T-cell (primary cell): ENCODE measurements at regions not wholly inside any gene's neighbourhood (a gene's known extent, or its start where the extent isn't known, plus 50 kb on each side); places are given as distances from the start of the nearest gene placed in this dataset.

ENCODE experiments used
- ATAC-seq, 4 experiments: fragments of 200-7000 bp in 3 of 4; fragments of 150-1000 bp in 1 of 4; cut with Tn5 transposase; replicated peaks in 1 of 4; 1 replicate in 3 of 4; 2 replicates in 1 of 4; pipeline ENCODE4 v1.10.0; 2021; ENCODE audit warnings: moderate library complexity in 3 of 4, mild to moderate bottlenecking in 2 of 4, moderate number of reproducible peaks in 1 of 4
- CTCF ChIA-PET, 2 donors: fragments of 300-600 bp; sonication (Branson Sonifier 250); formaldehyde crosslinking; loops; one replicate each; lab custom pipeline; 2022; ENCODE audit warnings: antibody characterized with exemption in 2 of 2; lab: Charles Lee
- POLR2A ChIA-PET, 2 donors: fragments of 300-600 bp; sonication (Branson Sonifier 250); formaldehyde crosslinking; loops; one replicate each; lab custom pipeline; 2022; ENCODE audit warnings: antibody characterized with exemption in 2 of 2; lab: Charles Lee
- DNase-seq, 35 experiments: peaks; one replicate each; pipeline versions ENCODE4 v3.0.0 to v3.0.0-alpha.2; 2013 to 2023
- H3K27ac ChIP-seq: one replicate; pipeline ENCODE4 v1.5.1; 2013; ENCODE audit warnings: low read length
- H3K27me3 ChIP-seq, 2 experiments: replicated peaks in 1 of 2; 1 replicate in 1 of 2; 2 replicates in 1 of 2; pipeline versions ENCODE4 v1.6.1 to v1.7.0; 2013; ENCODE audit warnings: low read length in 1 of 2, mixed read lengths in 1 of 2; ENCODE audit not compliant: control insufficient read depth in 2 of 2, insufficient read depth in 2 of 2; ENCODE audit errors: extremely low read depth in 1 of 2
- H3K36me3 ChIP-seq, 2 donors: 1 replicate in 1 of 2; 2 replicates in 1 of 2; pipeline versions ENCODE4 v1.6.1 to v1.7.0; 2013; ENCODE audit warnings: low read length in 1 of 2; ENCODE audit not compliant: control insufficient read depth in 2 of 2, insufficient read depth in 1 of 2; ENCODE audit errors: extremely low read depth in 1 of 2
- H3K4me1 ChIP-seq, 2 experiments: 1 replicate in 1 of 2; 2 replicates in 1 of 2; pipeline versions ENCODE4 v1.6.1 to v1.7.0; 2013; ENCODE audit warnings: low read length in 2 of 2, mixed read lengths in 1 of 2; ENCODE audit not compliant: insufficient read depth in 2 of 2, control insufficient read depth in 1 of 2; ENCODE audit errors: extremely low read depth in 1 of 2
- H3K4me3 ChIP-seq, 2 donors: 1 replicate in 1 of 2; 2 replicates in 1 of 2; pipeline versions ENCODE4 v1.5.1 to v1.7.0; 2013; ENCODE audit warnings: mild to moderate bottlenecking in 2 of 2, low read length in 1 of 2, moderate library complexity in 1 of 2; ENCODE audit not compliant: control insufficient read depth in 1 of 2; ENCODE audit errors: extremely low read depth in 1 of 2
- H3K9me3 ChIP-seq: 2 replicates; pipeline ENCODE4 v1.7.0; 2013
- H3K27ac Mint-ChIP-seq, 2 donors: one replicate each; pipeline ENCODE4 v1.8.0; 2020 to 2021; ENCODE audit warnings: mild to moderate bottlenecking in 2 of 2, mixed read lengths in 2 of 2
- H3K27me3 Mint-ChIP-seq, 2 donors: one replicate each; pipeline ENCODE4 v1.8.0; 2021 to 2022; ENCODE audit warnings: mixed read lengths in 2 of 2
- H3K36me3 Mint-ChIP-seq: one replicate; pipeline ENCODE4 v1.8.0; 2021; ENCODE audit warnings: mixed read lengths
- H3K4me1 Mint-ChIP-seq, 3 donors: one replicate each; pipeline ENCODE4 v1.8.0; 2020 to 2022; ENCODE audit warnings: mixed read lengths in 3 of 3, mild to moderate bottlenecking in 1 of 3
- H3K4me3 Mint-ChIP-seq, 3 donors: one replicate each; pipeline ENCODE4 v1.8.0; 2020 to 2022; ENCODE audit warnings: mild to moderate bottlenecking in 3 of 3, mixed read lengths in 3 of 3, moderate library complexity in 3 of 3
- H3K9me3 Mint-ChIP-seq, 3 donors: one replicate each; pipeline ENCODE4 v1.8.0; 2020 to 2022; ENCODE audit warnings: mixed read lengths in 3 of 3
- WGBS: methylation state at CpG from one replicate; pipeline ENCODE4 v1.1.5; 2013; ENCODE audit warnings: missing lambda C conversion rate; ENCODE audit not compliant: insufficient coverage; 5-methylcytosine and 5-hydroxymethylcytosine counted together

- Histone ChIP-seq H3K36me3 (no peaks in the 10 kb centered on the region), H3K4me3 (no peak overlapping the region), H3K27me3 (peaks cover 0 to 38% of the 10 kb centered on the region in 2 experiments), H3K4me1 (no peaks in the 10 kb centered on the region), H3K9me3 (no peaks in the 10 kb centered on the region), H3K27ac (no peak overlapping the region)
- ATAC-seq (no peak), DNase-seq (no peak)
- Mint-ChIP-seq H3K27me3 (peaks cover 27 to 34% of the 10 kb centered on the region in 2 donors), H3K4me3 (no peak overlapping the region), H3K27ac (no peak overlapping the region), H3K36me3 (no peaks in the 10 kb centered on the region), H3K4me1 (no peaks in the 10 kb centered on the region), H3K9me3 (no peaks in the 10 kb centered on the region)
- CTCF ChIA-PET, result no interaction called here
- 19% methylated on average over 6 of the region's 7 CpGs for WGBS
- POLR2A ChIA-PET, result no interaction called here
Measured at GRCh38 chr20:57065646-57066045, 200.8 kb downstream of the BMP7 start.

- no peak overlapping the region for H3K27ac ChIP-seq
- POLR2A ChIA-PET, result no interaction called here
- ATAC-seq, result no peak
- H3K9me3 ChIP-seq, result no peaks in the 10 kb centered on the region
- no peak for DNase-seq
- peaks cover 27 to 40% of the 10 kb centered on the region in 2 donors for H3K27me3 Mint-ChIP-seq
- no peaks in the 10 kb centered on the region for H3K9me3 Mint-ChIP-seq
- H3K4me3 Mint-ChIP-seq, result no peak overlapping the region
- H3K36me3 ChIP-seq, result no peaks in the 10 kb centered on the region
- peaks cover 0 to 35% of the 10 kb centered on the region in 2 experiments for H3K27me3 ChIP-seq
- H3K27ac Mint-ChIP-seq, result no peak overlapping the region
- peaks cover 0 to under 1% of the 10 kb centered on the region in 2 experiments for H3K4me1 ChIP-seq
- peaks cover 0 to 3% (median 3%) of the 10 kb centered on the region in 3 donors for H3K4me1 Mint-ChIP-seq
- no peaks in the 10 kb centered on the region for H3K36me3 Mint-ChIP-seq
- 62% methylated on average over 5 of the region's 11 CpGs for WGBS
- H3K4me3 ChIP-seq, result no peak overlapping the region
- CTCF ChIA-PET, result no interaction called here
Measured at GRCh38 chr20:57066126-57066900, 200.1 kb downstream of the BMP7 start.

- 67% methylated on average over 5 of the region's 8 CpGs for WGBS
- H3K4me1 Mint-ChIP-seq, result peaks cover 0 to 6% (median 3%) of the 10 kb centered on the region in 3 donors
- Histone ChIP-seq H3K27ac (no peak overlapping the region), H3K4me1 (peaks cover 0 to 3% of the 10 kb centered on the region in 2 experiments), H3K36me3 (no peaks in the 10 kb centered on the region), H3K27me3 (peaks cover 0 to 51% of the 10 kb centered on the region in 2 experiments), H3K4me3 (no peak overlapping the region), H3K9me3 (no peaks in the 10 kb centered on the region)
- no peaks in the 10 kb centered on the region for H3K36me3 Mint-ChIP-seq
- H3K9me3 Mint-ChIP-seq, result no peaks in the 10 kb centered on the region
- no peak overlapping the region for H3K4me3 Mint-ChIP-seq
- DNase-seq, result no peak
- ChIA-PET POLR2A (no interaction called here), CTCF (no interaction called here)
- ATAC-seq, result no peak
- H3K27ac Mint-ChIP-seq, result no peak overlapping the region
- H3K27me3 Mint-ChIP-seq, result peaks cover 42 to 54% of the 10 kb centered on the region in 2 donors
Measured at GRCh38 chr20:57069442-57069841, 197.0 kb downstream of the BMP7 start.

DNA sequence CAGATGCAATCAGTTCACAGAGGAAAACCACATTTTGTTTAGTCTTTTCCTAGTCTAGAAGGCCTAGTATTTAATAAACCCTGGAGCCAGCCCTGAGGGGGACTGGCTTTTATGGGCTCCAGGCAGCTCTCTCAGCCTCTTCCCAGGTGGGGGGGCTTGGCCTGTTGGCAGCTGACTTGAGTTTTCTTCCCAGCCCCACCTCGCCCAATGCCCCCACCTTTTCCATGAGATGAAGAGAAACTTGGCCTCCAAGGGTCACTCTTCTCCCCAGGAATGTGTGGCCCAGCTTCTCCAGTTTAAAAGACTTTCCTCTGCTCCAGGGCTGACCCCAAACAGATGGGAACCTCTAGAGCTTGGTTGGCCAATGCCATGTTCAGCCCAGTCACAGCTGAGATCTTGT, 196.1 kb downstream of the BMP7 start:
- Histone ChIP-seq H3K9me3 (no peaks in the 10 kb centered on the region), H3K27me3 (peaks cover 0 to 51% of the 10 kb centered on the region in 2 experiments), H3K4me3 (no peak overlapping the region), H3K27ac (no peak overlapping the region), H3K36me3 (no peaks in the 10 kb centered on the region), H3K4me1 (peaks cover 0 to 3% of the 10 kb centered on the region in 2 experiments)
- peaks cover 39 to 51% of the 10 kb centered on the region in 2 donors for H3K27me3 Mint-ChIP-seq
- no CpG with 5 or more reads among the region's 1 CpG for WGBS
- H3K36me3 Mint-ChIP-seq, result no peaks in the 10 kb centered on the region
- ATAC-seq, result no peak
- H3K27ac Mint-ChIP-seq, result no peak overlapping the region
- H3K4me3 Mint-ChIP-seq, result no peak overlapping the region
- H3K9me3 Mint-ChIP-seq, result peaks cover 0 to 3% (median 0%) of the 10 kb centered on the region in 3 donors
- H3K4me1 Mint-ChIP-seq, result peaks cover 0 to 6% (median 3%) of the 10 kb centered on the region in 3 donors
- no peak for DNase-seq
- ChIA-PET CTCF (no interaction called here), POLR2A (no interaction called here)

DNA sequence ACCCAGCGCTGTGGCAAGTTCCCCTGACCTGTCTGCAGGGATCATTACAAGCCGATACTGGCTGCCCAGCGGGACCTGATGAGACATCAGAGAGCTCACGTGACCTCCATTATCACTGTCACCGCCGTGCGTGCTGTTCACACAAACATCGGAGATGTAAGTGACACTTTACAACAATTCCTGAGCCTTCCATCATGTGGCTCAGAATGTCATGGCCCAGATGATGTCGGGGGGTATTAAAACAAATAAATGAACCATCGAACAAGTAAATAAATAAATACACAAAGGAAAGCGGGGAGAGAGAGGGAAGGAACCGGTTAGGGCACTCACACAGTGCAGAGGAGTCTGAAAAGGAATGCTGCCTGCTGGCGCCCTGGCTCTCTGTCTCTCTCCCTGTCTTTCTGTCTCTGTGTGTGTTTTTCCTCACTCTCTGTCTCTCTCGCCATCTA, 195.1 kb downstream of the BMP7 start:
- no peak overlapping the region for H3K4me3 Mint-ChIP-seq

DNA sequence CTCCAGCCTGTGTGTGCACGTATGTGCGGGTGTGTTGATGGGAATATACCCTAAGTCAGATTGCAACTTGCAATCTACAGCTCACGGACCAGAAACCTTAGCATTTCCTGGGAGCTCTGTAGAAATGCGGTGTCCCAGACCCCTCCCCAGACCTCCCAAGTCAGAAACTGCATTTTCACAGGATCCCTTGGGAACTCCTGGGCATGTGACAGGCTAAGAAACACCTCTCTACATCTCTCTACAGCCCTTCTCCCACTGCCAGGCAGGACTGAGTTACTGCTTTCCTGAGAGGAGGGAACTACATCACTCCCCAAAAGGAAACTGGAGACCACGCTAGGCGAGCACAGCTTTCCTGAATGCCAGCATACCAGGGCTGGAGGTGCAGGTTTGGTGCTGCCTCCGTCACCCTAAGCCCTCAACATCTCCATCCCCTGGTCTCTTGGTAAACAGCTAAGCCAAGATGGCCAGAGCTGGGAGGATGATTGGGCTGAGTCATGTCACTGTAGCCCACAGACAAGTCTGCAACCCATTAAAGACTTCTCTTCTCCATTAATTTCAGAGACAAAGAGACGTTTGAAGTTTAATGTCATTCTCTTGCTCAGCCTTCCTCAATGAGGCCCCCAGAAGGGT, 194.4 kb downstream of the BMP7 start:
- ATAC-seq (no peak), DNase-seq (no peak)
- Histone ChIP-seq H3K36me3 (no peaks in the 10 kb centered on the region), H3K27ac (no peak overlapping the region), H3K9me3 (no peaks in the 10 kb centered on the region), H3K4me1 (peaks cover 0 to 3% of the 10 kb centered on the region in 2 experiments), H3K4me3 (no peak overlapping the region), H3K27me3 (peaks cover 0 to 44% of the 10 kb centered on the region in 2 experiments)
- Mint-ChIP-seq H3K27ac (no peak overlapping the region), H3K4me3 (no peak overlapping the region), H3K9me3 (peaks cover 0 to 8% (median 3%) of the 10 kb centered on the region in 3 donors), H3K36me3 (no peaks in the 10 kb centered on the region), H3K4me1 (peaks cover 0 to 6% (median 3%) of the 10 kb centered on the region in 3 donors), H3K27me3 (peaks cover 40 to 45% of the 10 kb centered on the region in 2 donors)
- ChIA-PET CTCF (no interaction called here), POLR2A (no interaction called here)
- WGBS, result 29% methylated on average over 2 of the region's 8 CpGs

More for the DNA sequence above, 195.1 kb downstream of the BMP7 start:
- DNase-seq (no peak), ATAC-seq (no peak)
- H3K36me3 ChIP-seq, result no peaks in the 10 kb centered on the region
- 3% methylated on average over 5 of the region's 14 CpGs for WGBS
- no peak overlapping the region for H3K4me3 ChIP-seq
- Mint-ChIP-seq H3K36me3 (no peaks in the 10 kb centered on the region), H3K27me3 (peaks cover 39 to 49% of the 10 kb centered on the region in 2 donors), H3K9me3 (peaks cover 0 to 3% (median 0%) of the 10 kb centered on the region in 3 donors), H3K27ac (no peak overlapping the region), H3K4me1 (peaks cover 0 to 6% (median 3%) of the 10 kb centered on the region in 3 donors)
- H3K9me3 ChIP-seq, result no peaks in the 10 kb centered on the region
- POLR2A ChIA-PET, result no interaction called here
- H3K4me1 ChIP-seq, result peaks cover 0 to 3% of the 10 kb centered on the region in 2 experiments
- H3K27me3 ChIP-seq, result peaks cover 0 to 48% of the 10 kb centered on the region in 2 experiments
- no peak overlapping the region for H3K27ac ChIP-seq
- CTCF ChIA-PET, result no interaction called here
